ENCODE measurements at regions not wholly inside any gene's neighbourhood (a gene's known extent, or its start where the extent isn't known, plus 50 kb on each side); places are given as distances from the start of the nearest gene placed in this dataset.

DNA sequence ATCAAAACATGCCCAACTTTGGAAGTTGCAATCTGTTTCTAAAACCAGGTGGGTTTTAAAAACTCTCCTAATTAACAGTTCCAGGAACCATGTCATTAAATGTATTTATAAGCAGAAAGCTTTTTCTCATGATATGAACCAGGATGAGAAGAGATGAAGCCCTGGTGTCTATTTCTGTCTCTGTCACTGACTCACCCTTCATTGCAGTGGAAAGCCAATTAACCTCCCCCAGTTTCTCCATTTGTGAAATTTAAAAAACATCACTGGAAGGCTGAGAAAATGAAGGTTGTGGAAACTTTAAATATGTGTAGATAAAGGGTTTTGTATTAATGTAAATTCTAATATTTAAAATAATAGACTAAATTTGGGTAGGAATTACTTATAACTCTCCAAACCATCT lies 1088.0 kb downstream of the SORCS1 start:
- H3K4me1 ChIP-seq (ENCODE audit: control insufficient read depth, insufficient read depth, low read length): no peaks in the 10 kb centered on the region
- no peaks in the 10 kb centered on the region for H3K27me3 ChIP-seq (ENCODE audit: control insufficient read depth, insufficient read depth, low read length)
- DNase-seq (ENCODE audit: low read depth in 4 of 6, low spot score in 6 of 6): no peak
- H3K27ac ChIP-seq (ENCODE audit: low read depth, low read length): no peak overlapping the region
- H3K4me3 ChIP-seq (ENCODE audit: low read depth, low read length): no peak overlapping the region
- no peaks in the 10 kb centered on the region for H3K36me3 ChIP-seq (ENCODE audit: control insufficient read depth, insufficient read depth, low read length)
- peaks cover 3% of the 10 kb centered on the region for H3K9me3 ChIP-seq (ENCODE audit: control insufficient read depth, insufficient read depth, low read length)

GRCh38 chr10:106053061-106053460 lies 1111.4 kb downstream of the SORCS1 start:
- Histone ChIP-seq H3K4me1 (ENCODE audit: control insufficient read depth, insufficient read depth, low read length) (no peaks in the 10 kb centered on the region), H3K27ac (ENCODE audit: low read depth, low read length) (no peak overlapping the region), H3K9me3 (ENCODE audit: control insufficient read depth, insufficient read depth, low read length) (no peaks in the 10 kb centered on the region), H3K27me3 (ENCODE audit: control insufficient read depth, insufficient read depth, low read length) (no peaks in the 10 kb centered on the region), H3K4me3 (ENCODE audit: low read depth, low read length) (no peak overlapping the region), H3K36me3 (ENCODE audit: control insufficient read depth, insufficient read depth, low read length) (no peaks in the 10 kb centered on the region)
- 39% methylated on average over 5 of the region's 6 CpGs for WGBS (ENCODE audit: insufficient coverage)
- DNase-seq (ENCODE audit: low read depth in 4 of 6, low spot score in 6 of 6): peak in 2 of 6 donors; percentile 4 to 89

DNA sequence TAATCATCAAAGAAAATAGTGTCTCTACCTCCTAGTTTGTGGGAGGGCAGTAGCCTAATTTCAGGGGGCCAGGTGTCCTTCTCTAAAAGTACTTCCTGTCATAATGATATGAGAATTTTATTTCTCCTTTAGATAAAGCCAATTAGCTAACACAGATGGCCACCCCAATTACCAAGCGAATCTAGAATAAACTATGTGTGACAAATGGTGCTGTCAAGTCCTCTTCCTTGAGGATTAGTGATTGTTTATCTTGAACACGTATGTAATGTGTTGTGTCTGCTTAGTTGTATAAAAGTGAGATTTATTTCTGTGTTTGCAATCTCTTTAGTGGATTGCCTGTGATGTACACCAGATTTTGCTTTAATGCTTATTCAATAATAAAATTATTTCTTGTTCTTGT lies 1120.0 kb downstream of the SORCS1 start:
- Histone ChIP-seq H3K27me3 (ENCODE audit: control insufficient read depth, insufficient read depth, low read length) (no peaks in the 10 kb centered on the region), H3K4me3 (ENCODE audit: low read depth, low read length) (no peak overlapping the region), H3K4me1 (ENCODE audit: control insufficient read depth, insufficient read depth, low read length) (no peaks in the 10 kb centered on the region), H3K36me3 (ENCODE audit: control insufficient read depth, insufficient read depth, low read length) (no peaks in the 10 kb centered on the region), H3K27ac (ENCODE audit: low read depth, low read length) (no peak overlapping the region), H3K9me3 (ENCODE audit: control insufficient read depth, insufficient read depth, low read length) (no peaks in the 10 kb centered on the region)
- no CpG with 5 or more reads among the region's 2 CpGs for WGBS (ENCODE audit: insufficient coverage)
- DNase-seq (ENCODE audit: low read depth in 4 of 6, low spot score in 6 of 6): peak in 1 of 6 donors; percentile 28

- no peak overlapping the region for H3K27ac ChIP-seq (ENCODE audit: low read depth, low read length)
- H3K36me3 ChIP-seq (ENCODE audit: control insufficient read depth, insufficient read depth, low read length): no peaks in the 10 kb centered on the region
- no peaks in the 10 kb centered on the region for H3K27me3 ChIP-seq (ENCODE audit: control insufficient read depth, insufficient read depth, low read length)
- WGBS (ENCODE audit: insufficient coverage): no CpG with 5 or more reads among the region's 3 CpGs
- no peaks in the 10 kb centered on the region for H3K9me3 ChIP-seq (ENCODE audit: control insufficient read depth, insufficient read depth, low read length)
- peak in 2 of 6 donors; percentile 4 to 65 for DNase-seq (ENCODE audit: low read depth in 4 of 6, low spot score in 6 of 6)
- H3K4me1 ChIP-seq (ENCODE audit: control insufficient read depth, insufficient read depth, low read length): no peaks in the 10 kb centered on the region
- no peak overlapping the region for H3K4me3 ChIP-seq (ENCODE audit: low read depth, low read length)
Measured at GRCh38 chr10:106043863-106044262, 1120.6 kb downstream of the SORCS1 start.

DNA sequence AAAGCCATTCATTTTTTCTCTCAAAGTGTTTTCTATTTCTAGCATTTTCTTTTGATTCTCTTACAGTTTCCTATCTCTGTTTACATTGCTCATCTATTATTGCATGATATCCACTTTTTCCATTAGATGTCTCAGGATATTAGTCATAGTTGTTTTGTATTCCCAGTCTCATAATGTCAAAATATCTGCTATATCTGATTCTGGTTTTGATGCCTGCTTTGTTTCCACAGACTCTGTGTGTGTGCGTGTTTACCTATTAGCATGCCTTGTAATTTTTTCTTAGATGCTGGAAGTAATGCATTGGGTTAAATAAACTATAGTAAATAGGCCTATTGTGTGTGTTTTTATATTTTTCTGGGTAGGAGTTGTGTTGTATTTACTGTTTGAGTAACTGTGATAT lies 1126.3 kb downstream of the SORCS1 start:
- no peaks in the 10 kb centered on the region for H3K36me3 ChIP-seq (ENCODE audit: control insufficient read depth, insufficient read depth, low read length)
- H3K4me3 ChIP-seq (ENCODE audit: low read depth, low read length): no peak overlapping the region
- no peaks in the 10 kb centered on the region for H3K27me3 ChIP-seq (ENCODE audit: control insufficient read depth, insufficient read depth, low read length)
- H3K4me1 ChIP-seq (ENCODE audit: control insufficient read depth, insufficient read depth, low read length): no peaks in the 10 kb centered on the region
- H3K27ac ChIP-seq (ENCODE audit: low read depth, low read length): no peak overlapping the region
- WGBS (ENCODE audit: insufficient coverage): 100% methylated on average over 1 of the region's 1 CpG
- peaks cover 8% of the 10 kb centered on the region for H3K9me3 ChIP-seq (ENCODE audit: control insufficient read depth, insufficient read depth, low read length)
- no peak for DNase-seq (ENCODE audit: low read depth in 4 of 6, low spot score in 6 of 6)

- Histone ChIP-seq H3K27ac (ENCODE audit: low read depth, low read length) (no peak overlapping the region), H3K36me3 (ENCODE audit: control insufficient read depth, insufficient read depth, low read length) (no peaks in the 10 kb centered on the region), H3K4me1 (ENCODE audit: control insufficient read depth, insufficient read depth, low read length) (no peaks in the 10 kb centered on the region), H3K9me3 (ENCODE audit: control insufficient read depth, insufficient read depth, low read length) (peaks cover 8% of the 10 kb centered on the region), H3K4me3 (ENCODE audit: low read depth, low read length) (no peak overlapping the region), H3K27me3 (ENCODE audit: control insufficient read depth, insufficient read depth, low read length) (no peaks in the 10 kb centered on the region)
- DNase-seq (ENCODE audit: low read depth in 4 of 6, low spot score in 6 of 6): no peak
Measured at GRCh38 chr10:106033065-106033464, 1131.4 kb downstream of the SORCS1 start.

GRCh38 chr10:106032450-106033002 lies 1132.0 kb downstream of the SORCS1 start:
- no CpG with 5 or more reads among the region's 1 CpG for WGBS (ENCODE audit: insufficient coverage)
- no peak overlapping the region for H3K27ac ChIP-seq (ENCODE audit: low read depth, low read length)
- H3K4me1 ChIP-seq (ENCODE audit: control insufficient read depth, insufficient read depth, low read length): no peaks in the 10 kb centered on the region
- no peaks in the 10 kb centered on the region for H3K36me3 ChIP-seq (ENCODE audit: control insufficient read depth, insufficient read depth, low read length)
- no peak for DNase-seq (ENCODE audit: low read depth in 4 of 6, low spot score in 6 of 6)
- H3K9me3 ChIP-seq (ENCODE audit: control insufficient read depth, insufficient read depth, low read length): peaks cover 7% of the 10 kb centered on the region
- H3K27me3 ChIP-seq (ENCODE audit: control insufficient read depth, insufficient read depth, low read length): no peaks in the 10 kb centered on the region
- H3K4me3 ChIP-seq (ENCODE audit: low read depth, low read length): no peak overlapping the region

GRCh38 chr10:106027240-106027639 lies 1137.3 kb downstream of the SORCS1 start:
- no peaks in the 10 kb centered on the region for H3K36me3 ChIP-seq (ENCODE audit: control insufficient read depth, insufficient read depth, low read length)
- DNase-seq (ENCODE audit: low read depth in 4 of 6, low spot score in 6 of 6): no peak
- no peak overlapping the region for H3K27ac ChIP-seq (ENCODE audit: low read depth, low read length)
- no peaks in the 10 kb centered on the region for H3K9me3 ChIP-seq (ENCODE audit: control insufficient read depth, insufficient read depth, low read length)
- WGBS (ENCODE audit: insufficient coverage): no CpG with 5 or more reads among the region's 1 CpG
- no peaks in the 10 kb centered on the region for H3K27me3 ChIP-seq (ENCODE audit: control insufficient read depth, insufficient read depth, low read length)
- no peaks in the 10 kb centered on the region for H3K4me1 ChIP-seq (ENCODE audit: control insufficient read depth, insufficient read depth, low read length)
- no peak overlapping the region for H3K4me3 ChIP-seq (ENCODE audit: low read depth, low read length)

GRCh38 chr10:106025208-106025811 lies 1139.2 kb downstream of the SORCS1 start:
- H3K4me1 ChIP-seq (ENCODE audit: control insufficient read depth, insufficient read depth, low read length): no peaks in the 10 kb centered on the region
- no peaks in the 10 kb centered on the region for H3K36me3 ChIP-seq (ENCODE audit: control insufficient read depth, insufficient read depth, low read length)
- H3K27me3 ChIP-seq (ENCODE audit: control insufficient read depth, insufficient read depth, low read length): no peaks in the 10 kb centered on the region
- no peak for DNase-seq (ENCODE audit: low read depth in 4 of 6, low spot score in 6 of 6)
- no peak overlapping the region for H3K27ac ChIP-seq (ENCODE audit: low read depth, low read length)
- H3K9me3 ChIP-seq (ENCODE audit: control insufficient read depth, insufficient read depth, low read length): no peaks in the 10 kb centered on the region
- no peak overlapping the region for H3K4me3 ChIP-seq (ENCODE audit: low read depth, low read length)

DNA sequence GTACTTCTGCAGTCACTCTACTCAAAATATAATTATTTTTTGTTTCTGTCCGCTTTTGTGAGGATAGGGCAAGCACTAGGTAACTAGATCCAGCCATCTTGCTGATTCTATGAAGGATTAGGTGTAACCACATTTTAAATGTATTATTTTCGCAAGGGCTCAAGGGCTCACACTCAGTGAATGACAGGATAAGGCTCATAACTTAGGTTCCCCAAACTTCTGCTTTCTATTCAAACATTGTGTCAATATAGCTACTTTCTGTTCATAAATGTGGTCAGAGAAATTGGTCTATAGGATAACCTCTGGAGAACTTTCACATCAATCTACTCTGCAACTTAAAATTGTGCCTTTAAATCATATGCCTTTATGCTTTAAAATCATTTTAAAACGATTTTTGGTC lies 1141.2 kb downstream of the SORCS1 start:
- no peaks in the 10 kb centered on the region for H3K36me3 ChIP-seq (ENCODE audit: control insufficient read depth, insufficient read depth, low read length)
- no peak for DNase-seq (ENCODE audit: low read depth in 4 of 6, low spot score in 6 of 6)
- no peak overlapping the region for H3K4me3 ChIP-seq (ENCODE audit: low read depth, low read length)
- H3K27me3 ChIP-seq (ENCODE audit: control insufficient read depth, insufficient read depth, low read length): no peaks in the 10 kb centered on the region
- H3K9me3 ChIP-seq (ENCODE audit: control insufficient read depth, insufficient read depth, low read length): no peaks in the 10 kb centered on the region
- H3K4me1 ChIP-seq (ENCODE audit: control insufficient read depth, insufficient read depth, low read length): no peaks in the 10 kb centered on the region
- WGBS (ENCODE audit: insufficient coverage): 55% methylated on average over 1 of the region's 3 CpGs
- no peak overlapping the region for H3K27ac ChIP-seq (ENCODE audit: low read depth, low read length)
